ENCODE measurements at regions not wholly inside any gene's neighbourhood (a gene's known extent, or its start where the extent isn't known, plus 50 kb on each side); places are given as distances from the start of the nearest gene placed in this dataset.
"Not testable (repeated sequence)": the region's sequence is repeated elsewhere in the genome, so short reads cannot be mapped to it uniquely, and the experiment has no call there.

- no peak for DNase-seq
These were observed 61.0 kb upstream of the NANOS1 start for GRCh38 chr10:118968482-118968881.

DNA sequence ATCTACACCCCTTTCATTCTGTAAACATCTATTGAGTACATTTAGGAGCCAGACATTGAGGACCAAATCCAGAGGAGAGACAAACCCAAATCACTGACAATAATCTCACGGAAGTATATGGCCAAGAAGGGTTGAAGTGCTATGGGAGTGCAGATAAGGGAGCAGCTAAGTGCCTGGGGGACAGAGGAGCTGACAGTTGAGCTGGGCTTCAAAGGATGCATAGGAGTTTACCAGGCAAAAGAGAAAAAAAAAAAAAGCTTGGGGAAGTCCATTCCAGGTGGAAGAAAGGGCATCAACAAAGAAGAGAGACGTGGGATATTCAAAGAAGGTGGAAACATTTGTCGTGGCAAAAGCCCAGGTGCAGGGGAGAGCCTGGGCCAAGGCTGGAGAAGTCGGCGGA is 60.5 kb upstream of the NANOS1 start:
- DNase-seq: no peak

DNA sequence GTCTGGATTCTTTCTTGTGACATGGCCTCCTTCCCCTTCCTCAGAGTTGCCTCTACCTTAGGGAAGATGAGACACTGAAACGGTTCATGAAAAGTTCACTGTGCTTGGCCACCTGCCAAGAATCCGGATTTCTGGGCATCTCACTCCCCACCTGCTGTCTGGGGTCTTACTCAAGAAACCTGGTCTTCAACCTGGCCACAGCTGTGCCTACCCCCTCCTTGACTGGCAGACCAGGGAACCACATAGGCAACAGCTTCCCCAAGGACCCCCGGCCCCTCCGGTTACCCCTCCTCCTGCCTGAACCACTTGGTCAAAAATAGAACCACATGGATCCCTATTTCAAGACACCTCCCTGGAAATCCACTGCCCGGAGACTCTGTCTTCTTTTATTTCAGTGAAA is 58.7 kb upstream of the NANOS1 start:
- DNase-seq: peak; percentile 49

GRCh38 chr10:118971187-118971586 is 58.3 kb upstream of the NANOS1 start:
- DNase-seq: no peak

DNA sequence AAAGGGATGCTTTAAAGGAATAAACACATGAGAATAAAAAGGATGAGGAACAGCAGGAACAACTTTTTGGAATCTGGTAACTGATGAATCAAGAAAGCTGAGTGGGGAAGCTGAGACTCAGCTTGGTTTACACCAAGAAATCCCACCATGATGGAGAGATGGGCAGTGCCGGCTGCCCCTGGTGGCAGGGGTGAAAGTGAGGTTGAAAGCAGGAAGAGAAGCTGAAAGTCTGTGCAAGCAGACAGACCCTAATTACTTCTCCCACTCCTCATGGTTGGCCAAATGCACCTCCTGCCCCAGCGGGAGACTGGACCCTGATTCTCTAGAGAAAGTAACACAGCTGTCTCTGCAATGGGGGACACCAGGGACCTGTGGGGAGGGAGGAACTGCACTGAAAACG is 57.6 kb upstream of the NANOS1 start:
- no peak for DNase-seq

DNA sequence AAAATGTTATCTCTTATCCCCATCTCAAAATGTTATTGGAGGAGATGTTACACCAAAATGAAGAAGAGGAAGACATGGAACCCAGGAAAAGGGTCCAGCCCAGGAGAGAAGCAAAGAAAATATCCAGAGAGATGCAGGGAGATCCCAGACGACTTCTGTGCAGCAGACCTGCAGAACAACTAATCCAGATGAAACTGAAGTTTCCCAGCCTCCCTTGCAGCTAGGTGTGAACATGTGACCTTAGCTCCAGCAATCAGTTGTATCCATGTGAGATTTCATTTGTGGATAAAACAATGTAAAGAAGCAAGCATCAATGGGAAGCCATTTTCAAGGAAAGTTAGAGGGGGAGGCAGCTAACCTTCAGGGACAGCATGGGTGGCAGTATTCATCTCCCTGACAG is 55.8 kb upstream of the NANOS1 start:
- no peak for DNase-seq

DNA sequence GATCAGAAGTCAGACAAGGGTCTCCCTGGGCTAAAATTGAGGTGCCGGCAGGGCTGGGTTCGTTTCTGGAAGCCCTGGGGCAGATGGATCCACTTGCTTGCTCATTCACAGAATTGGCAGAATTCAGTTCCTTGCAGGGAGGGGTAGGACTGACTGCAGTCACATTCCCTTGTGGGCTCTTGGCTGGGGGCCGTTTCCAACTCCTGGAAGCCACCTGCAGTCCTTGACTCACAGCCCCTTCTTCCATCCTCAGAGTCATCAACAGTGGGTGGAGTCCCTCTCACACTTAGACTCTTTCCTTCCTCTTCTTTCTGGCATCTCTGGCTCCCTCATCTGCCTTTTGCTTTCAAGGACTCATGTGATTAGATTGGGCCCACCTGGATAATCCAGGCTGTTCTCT is 54.6 kb upstream of the NANOS1 start:
- no peak for DNase-seq

- DNase-seq: not testable (repeated sequence)
These were observed 53.3 kb upstream of the NANOS1 start for GRCh38 chr10:118976219-118976618.

GRCh38 chr10:118977022-118977599 is 52.4 kb upstream of the NANOS1 start:
- no peak for DNase-seq

- no peak for DNase-seq
These were observed 51.7 kb upstream of the NANOS1 start for GRCh38 chr10:118977835-118978234.

DNA sequence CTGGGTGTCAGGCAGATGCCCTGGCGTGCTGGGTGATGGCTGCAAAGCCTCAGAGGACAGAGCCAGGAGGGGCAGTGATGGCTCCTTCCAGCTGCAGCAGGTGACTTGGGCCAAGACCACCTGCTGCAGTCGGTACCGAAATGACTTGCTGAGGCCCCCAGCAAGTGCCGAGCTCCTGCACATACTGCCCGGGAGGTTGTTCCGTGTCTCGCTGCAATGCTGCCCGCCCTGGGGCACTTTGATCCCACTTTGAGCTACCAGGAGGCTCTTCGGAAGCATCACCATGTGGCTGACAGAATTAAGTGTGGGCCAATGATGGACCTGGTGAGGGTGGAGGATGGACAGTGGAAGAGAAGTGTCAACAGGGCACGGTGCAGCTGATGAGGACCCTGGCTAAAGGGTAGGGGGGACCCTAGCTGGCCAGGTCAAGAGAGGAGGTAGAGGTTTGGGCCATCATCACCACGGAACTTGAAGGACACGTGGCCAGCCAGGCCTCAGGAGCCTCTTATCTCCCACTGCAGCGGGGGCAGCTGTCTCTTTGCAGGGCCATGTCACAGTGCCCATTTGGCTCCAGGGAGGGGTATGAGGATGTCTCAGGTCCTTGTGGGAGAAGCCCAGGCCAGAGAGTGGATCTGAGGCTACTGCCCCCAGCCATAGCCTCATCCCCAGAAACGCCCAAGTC is 51.1 kb upstream of the NANOS1 start:
- no peak for DNase-seq

DNA sequence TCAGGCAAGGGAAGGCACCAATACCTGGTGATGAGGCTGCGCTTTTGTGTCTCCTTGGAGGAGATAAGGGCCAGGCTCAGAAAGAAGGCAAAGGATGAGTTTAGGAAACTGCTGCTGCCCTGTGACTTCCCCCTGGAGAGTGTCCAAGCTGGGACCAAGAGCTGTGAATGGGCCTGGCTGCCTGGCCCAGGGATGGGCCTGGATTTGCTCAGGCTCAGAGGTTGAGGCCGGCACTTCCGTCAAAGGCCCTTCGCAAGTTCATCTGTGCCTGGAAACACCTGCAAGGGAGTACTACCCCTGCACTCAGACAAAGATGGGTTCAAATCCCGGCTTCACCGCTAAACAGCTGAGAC is 50.5 kb upstream of the NANOS1 start:
- DNase-seq: no peak

DNA sequence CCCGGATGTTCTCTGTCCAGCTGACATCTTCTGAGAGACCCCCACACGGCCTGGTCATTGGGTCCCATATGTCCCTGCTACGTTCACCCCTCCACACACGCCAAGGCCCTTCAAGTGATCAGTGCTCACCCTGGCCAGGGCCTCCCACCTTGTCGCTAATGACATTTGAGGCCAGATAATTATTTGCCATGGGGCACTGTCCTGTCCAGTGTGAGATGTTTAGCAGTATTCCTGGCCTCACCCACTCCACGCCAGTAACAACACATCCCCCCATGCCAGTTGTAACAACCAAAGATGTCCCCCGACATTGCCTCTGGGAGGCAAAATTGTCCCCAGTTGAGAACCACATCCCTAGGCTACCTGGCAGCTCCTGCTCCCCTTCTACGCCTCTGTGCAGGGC is 49.9 kb upstream of the NANOS1 start:
- no peak for DNase-seq

Measured in femur (tissue), 1 donor.